ENCODE measurements at regions not wholly inside any gene's neighbourhood (a gene's known extent, or its start where the extent isn't known, plus 50 kb on each side); places are given as distances from the start of the nearest gene placed in this dataset.
A peak's percentile ranks its signal among the peaks of the same experiment; 100 is the strongest.

DNA sequence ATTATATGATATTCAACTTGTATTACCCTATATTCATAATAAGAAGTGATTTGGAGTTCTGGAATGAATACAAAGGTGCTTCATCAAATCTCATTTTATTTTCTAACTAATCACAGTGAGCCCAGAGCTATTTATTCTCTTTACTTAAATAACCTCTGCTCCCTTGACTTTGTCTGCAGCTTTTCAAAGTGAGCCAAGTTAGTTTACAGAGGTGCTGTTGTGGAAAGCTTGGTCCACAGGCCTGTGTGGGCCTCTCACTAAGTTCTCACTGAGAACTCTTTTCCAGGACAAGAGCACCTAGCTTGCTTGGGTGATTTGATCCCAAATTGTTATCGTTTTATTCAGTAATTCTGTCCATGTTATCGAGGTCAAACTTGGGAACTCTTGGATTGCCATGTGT lies 319.3 kb downstream of the RFC3 start:
- H3K36me3 Mint-ChIP-seq, result no peaks in the 10 kb centered on the region
- no peaks in the 10 kb centered on the region for H3K9me3 Mint-ChIP-seq
- no peaks in the 10 kb centered on the region for H3K4me1 Mint-ChIP-seq
- no peaks in the 10 kb centered on the region for H3K27me3 Mint-ChIP-seq
- H3K4me3 Mint-ChIP-seq, result no peak overlapping the region
- H3K27ac Mint-ChIP-seq, result no peak overlapping the region

DNA sequence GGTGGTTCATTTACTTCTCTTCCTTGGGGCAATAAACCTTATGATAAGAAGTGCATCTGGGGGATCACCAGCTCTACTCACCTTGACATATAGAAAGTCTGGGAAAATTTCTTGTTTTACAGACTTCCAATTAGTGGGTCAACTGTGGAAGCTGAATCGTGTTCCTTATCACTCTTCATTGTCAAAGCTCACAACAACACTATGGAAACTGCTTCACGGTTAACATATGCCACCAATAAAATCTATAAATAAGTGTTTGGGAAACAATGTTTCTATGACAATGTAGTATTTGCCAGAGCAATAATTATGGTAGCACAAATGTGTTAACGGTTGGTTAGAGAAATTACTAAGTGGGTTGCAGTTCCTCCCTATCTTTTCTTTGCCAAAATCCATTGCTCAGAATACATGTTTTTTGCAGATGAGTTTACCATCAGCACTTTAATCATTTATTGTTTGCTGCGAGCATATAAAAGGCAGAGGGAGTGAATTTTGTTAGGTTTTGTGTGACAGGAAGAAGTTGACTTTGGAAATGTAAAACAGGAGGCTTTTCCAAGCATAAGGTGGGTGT lies 321.8 kb downstream of the RFC3 start:
- Mint-ChIP-seq H3K27ac (no peak overlapping the region), H3K4me3 (no peak overlapping the region), H3K4me1 (no peaks in the 10 kb centered on the region), H3K36me3 (no peaks in the 10 kb centered on the region), H3K9me3 (no peaks in the 10 kb centered on the region), H3K27me3 (no peaks in the 10 kb centered on the region)

DNA sequence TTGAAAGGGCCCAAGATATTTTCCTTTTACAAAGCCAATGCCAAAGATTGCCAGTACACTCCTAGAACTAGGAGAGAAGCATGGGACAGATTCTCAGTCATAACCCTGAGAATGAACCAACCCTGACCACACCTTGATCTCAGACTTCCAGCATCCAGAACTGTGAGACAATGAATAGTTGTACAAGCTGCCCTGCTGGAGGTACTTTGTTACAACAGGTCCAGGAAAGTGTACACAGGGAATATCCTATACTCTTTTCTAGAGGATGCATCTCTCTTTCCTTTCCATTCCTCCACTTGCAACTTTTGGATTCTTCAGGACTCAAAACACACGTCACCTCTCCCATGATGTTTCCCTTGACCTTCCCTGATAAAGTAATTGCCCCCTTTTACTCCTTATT lies 325.7 kb downstream of the RFC3 start:
- H3K9me3 Mint-ChIP-seq, result no peaks in the 10 kb centered on the region
- no peaks in the 10 kb centered on the region for H3K36me3 Mint-ChIP-seq
- no peaks in the 10 kb centered on the region for H3K4me1 Mint-ChIP-seq
- H3K27me3 Mint-ChIP-seq, result no peaks in the 10 kb centered on the region
- H3K27ac Mint-ChIP-seq, result no peak overlapping the region
- H3K4me3 Mint-ChIP-seq, result no peak overlapping the region

DNA sequence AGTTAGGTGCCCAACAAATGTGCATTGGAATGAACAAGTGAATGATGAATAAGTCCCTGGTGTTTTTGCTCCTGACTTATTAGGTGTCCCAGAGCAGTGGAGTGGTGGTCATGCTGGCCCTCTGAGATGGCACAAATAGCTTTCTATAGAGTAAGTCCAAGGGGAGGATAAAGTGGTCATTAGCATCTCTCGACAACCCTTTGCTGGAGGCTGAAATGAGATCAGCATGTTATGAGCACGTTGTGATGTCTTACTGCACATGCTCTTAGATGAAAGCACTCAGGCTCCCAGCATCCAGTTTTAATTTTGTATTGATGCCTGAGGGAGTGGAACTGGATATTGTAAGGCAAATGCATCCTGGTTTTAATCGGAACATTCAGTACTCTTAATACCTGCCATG lies 326.2 kb downstream of the RFC3 start:
- Mint-ChIP-seq H3K27me3 (no peaks in the 10 kb centered on the region), H3K27ac (no peak overlapping the region), H3K9me3 (no peaks in the 10 kb centered on the region), H3K36me3 (no peaks in the 10 kb centered on the region), H3K4me3 (no peak overlapping the region), H3K4me1 (no peaks in the 10 kb centered on the region)

DNA sequence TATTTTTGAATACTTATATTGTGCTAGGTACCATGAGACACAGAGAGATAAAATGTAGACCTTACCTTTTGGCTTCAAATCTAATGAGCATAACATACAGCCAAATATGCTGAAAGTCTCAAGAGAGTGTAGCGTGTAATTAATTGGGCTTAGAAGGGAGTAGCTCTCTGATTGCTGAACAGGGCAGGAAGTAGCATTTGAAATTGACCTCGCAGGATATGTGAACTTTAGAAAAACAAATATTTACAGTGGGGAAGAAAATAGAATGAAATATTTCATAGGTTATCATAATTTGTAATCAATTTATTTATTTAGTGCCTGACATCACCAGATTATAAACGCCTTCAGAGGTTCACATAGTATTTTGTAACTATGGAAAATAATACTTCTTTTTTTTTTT lies 327.1 kb downstream of the RFC3 start:
- Mint-ChIP-seq H3K4me3 (no peak overlapping the region), H3K27me3 (no peaks in the 10 kb centered on the region), H3K36me3 (no peaks in the 10 kb centered on the region), H3K27ac (no peak overlapping the region), H3K9me3 (no peaks in the 10 kb centered on the region), H3K4me1 (no peaks in the 10 kb centered on the region)

DNA sequence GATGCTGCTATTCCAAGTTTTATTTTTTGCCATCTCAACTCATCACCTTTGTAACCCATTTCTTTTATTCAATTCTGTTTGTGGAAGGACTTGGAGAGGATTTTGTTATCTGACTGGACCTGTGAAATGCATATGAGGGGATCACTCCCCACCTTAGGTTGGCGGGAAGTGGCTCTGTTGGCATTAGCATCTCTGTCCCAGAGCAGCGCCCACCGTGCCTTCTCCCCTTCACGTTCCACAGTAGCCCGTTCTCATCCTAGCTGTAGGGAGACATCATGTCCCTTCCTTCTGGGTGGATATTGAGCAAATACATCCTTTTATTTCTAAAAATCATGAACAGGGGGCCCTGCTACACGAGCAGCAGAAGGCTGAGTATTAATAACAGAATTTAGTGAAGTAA lies 330.4 kb downstream of the RFC3 start:
- no peaks in the 10 kb centered on the region for H3K4me1 Mint-ChIP-seq
- no peaks in the 10 kb centered on the region for H3K27me3 Mint-ChIP-seq
- no peaks in the 10 kb centered on the region for H3K9me3 Mint-ChIP-seq
- H3K27ac Mint-ChIP-seq, result no peak overlapping the region
- H3K36me3 Mint-ChIP-seq, result no peaks in the 10 kb centered on the region
- H3K4me3 Mint-ChIP-seq, result no peak overlapping the region

DNA sequence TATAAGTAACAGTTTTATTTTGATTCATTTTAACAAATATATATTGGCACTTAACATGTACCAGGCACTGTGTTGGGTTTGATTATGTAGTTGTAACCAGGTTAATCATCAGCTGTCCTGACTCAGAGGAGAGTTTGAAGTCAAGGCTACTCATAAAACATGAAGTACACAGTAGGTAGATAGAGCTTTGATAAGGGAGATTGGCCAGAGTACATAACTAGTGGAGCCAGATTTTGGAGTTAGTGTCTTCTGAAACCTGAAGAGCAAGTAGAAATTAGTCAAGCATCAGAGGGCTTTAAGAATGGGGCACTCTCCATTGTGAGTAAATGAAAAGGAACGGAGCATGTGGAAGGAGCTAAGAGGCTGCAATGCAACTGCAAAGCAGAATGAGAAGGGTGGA lies 333.9 kb downstream of the RFC3 start:
- Mint-ChIP-seq H3K9me3 (no peaks in the 10 kb centered on the region), H3K27me3 (peaks cover 4% of the 10 kb centered on the region), H3K4me1 (peaks cover 4% of the 10 kb centered on the region), H3K27ac (no peak overlapping the region), H3K36me3 (no peaks in the 10 kb centered on the region), H3K4me3 (no peak overlapping the region)

DNA sequence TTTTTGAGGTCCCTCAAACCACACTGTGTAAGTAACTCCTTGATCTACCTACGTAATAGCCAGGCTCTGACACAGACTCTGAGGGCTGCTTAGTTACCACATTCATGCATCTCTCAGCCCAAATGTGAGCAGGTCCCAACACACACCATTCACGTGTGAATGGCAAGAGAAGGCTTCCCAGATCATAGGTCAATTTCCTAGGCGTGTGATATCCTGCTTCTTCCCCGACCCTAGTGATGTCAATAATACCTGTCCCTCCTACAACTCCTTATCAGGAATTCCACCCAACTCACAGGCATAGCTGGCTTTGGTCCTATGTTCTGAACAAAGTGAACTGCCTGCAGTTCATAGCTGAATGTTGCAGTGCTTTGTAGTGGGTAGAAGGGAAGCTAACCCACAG lies 334.5 kb downstream of the RFC3 start:
- H3K27ac Mint-ChIP-seq, result no peak overlapping the region
- peaks cover 6% of the 10 kb centered on the region for H3K27me3 Mint-ChIP-seq
- no peaks in the 10 kb centered on the region for H3K36me3 Mint-ChIP-seq
- H3K9me3 Mint-ChIP-seq, result no peaks in the 10 kb centered on the region
- H3K4me3 Mint-ChIP-seq, result no peak overlapping the region
- peaks cover 5% of the 10 kb centered on the region for H3K4me1 Mint-ChIP-seq

DNA sequence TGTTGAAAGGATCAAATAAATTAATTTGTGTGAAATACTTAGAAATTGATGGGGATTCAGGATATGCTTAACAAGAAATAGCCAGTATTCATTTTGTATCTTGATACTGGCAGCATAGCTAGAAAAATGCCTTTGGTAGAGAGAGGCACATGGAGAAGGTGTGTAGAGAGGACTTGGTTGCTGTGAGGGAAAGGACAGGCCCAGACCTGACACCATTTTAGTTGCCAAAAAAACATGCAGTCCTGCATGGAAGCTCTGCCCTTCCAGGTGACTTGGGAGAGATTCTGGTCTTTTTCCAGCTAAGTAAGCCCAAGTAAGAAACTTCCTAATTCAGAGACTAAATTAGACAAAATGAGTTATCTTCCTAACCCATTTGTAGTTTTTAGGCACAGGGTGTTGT lies 335.0 kb downstream of the RFC3 start:
- Mint-ChIP-seq H3K4me1 (peaks cover 5% of the 10 kb centered on the region), H3K36me3 (no peaks in the 10 kb centered on the region), H3K9me3 (no peaks in the 10 kb centered on the region), H3K4me3 (no peak overlapping the region), H3K27ac (no peak overlapping the region), H3K27me3 (peaks cover 6% of the 10 kb centered on the region)

DNA sequence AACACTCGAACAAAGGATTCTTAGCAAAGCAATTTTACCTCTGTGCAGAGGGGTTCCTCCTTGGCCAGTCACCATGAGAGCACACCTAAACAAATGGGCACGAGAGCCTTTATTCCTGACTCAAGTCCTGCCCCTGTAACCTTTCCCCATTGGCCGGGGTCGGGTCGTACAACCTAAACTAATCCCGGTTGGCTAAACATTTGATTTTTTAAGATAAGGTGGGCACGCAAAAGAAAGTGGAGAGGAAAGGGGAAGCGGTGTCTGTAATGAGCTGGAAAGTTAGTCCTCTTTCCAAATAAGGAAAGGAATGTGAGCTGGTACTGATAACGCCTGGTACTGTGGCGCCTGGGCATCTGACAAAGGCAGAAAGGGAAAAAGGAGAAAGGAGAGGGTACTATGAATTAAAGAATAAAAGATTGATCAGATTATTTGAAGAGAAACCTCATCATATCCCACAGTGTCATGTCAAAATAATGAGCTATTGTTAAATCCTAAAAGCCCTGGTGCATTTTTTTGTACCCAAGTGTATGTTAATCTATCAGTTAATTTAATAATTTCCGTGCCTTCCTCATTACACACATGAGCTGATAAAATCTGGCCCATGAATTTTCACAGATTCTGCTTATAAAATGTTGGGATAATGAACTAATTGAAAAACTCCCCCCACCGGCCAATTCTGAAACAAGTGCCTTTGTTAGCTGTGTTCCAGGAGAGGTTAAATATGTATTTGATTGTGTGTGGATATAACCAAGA lies 335.7 kb downstream of the RFC3 start:
- Mint-ChIP-seq H3K27ac (no peak overlapping the region), H3K4me3 (no peak overlapping the region), H3K4me1 (peaks cover 5% of the 10 kb centered on the region), H3K36me3 (no peaks in the 10 kb centered on the region), H3K9me3 (no peaks in the 10 kb centered on the region), H3K27me3 (peaks cover 6% of the 10 kb centered on the region)

DNA sequence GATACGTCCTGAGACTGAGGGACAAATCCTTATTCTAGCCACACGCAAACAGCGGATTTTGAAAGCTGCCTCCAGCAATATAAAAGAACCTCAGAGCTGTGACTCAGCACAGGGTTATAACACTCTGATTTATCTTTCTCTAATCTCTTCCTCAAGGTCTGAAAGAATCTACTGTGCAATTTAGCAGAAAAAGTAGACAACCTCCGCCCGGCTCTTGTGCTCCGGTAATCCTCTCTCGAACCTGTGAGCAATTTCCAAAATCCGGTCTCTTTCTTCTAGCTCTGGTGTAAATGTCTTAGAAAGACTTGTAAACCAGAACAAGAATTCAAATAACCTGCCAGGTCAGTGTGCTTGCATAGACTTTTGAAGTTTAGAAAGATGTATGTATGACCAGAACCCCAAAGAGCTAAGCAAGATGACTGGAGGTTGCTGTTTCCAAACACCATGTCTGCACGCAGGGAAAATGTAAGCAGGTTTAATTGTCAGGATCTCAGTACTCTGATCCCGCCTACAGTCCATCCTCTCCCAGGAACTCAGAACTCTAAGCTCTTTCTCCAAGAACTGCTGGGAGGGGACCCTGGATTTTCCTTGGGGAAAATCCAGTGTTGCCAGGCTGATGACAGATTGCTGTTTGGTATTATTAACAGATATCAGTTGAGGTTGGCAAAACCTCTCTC lies 338.1 kb downstream of the RFC3 start:
- Mint-ChIP-seq H3K9me3 (no peaks in the 10 kb centered on the region), H3K4me1 (peaks cover 5% of the 10 kb centered on the region), H3K36me3 (no peaks in the 10 kb centered on the region), H3K27me3 (peaks cover 13% of the 10 kb centered on the region), H3K27ac (no peak overlapping the region), H3K4me3 (no peak overlapping the region)

DNA sequence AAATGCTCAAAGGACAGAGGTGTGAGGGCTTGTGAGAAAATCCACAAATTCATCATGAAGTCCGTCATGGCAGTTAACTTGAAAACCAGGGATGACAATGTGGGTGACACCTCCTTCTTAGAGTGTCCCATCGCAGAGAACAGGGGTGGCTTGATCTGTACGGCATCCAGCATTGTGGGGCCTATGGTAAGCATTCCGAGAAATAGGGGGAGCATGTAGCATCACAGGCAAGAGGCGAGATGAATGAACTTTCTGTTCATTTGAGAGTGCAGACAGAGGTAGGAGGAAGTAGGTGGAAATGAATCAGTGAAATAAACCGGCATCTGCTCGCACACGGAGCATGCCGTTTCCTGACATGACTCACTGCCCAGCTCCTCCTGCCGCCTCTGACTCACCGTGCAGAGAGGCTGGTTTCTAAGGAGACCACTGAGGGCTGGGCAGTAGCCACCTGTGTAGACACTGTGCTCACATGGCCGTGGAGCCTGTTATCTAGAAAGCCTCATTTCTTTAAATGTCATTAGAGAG lies 339.0 kb downstream of the RFC3 start:
- Mint-ChIP-seq H3K9me3 (no peaks in the 10 kb centered on the region), H3K27me3 (peaks cover 13% of the 10 kb centered on the region), H3K4me1 (peaks cover 5% of the 10 kb centered on the region), H3K27ac (no peak overlapping the region), H3K36me3 (no peaks in the 10 kb centered on the region), H3K4me3 (peak overlapping the region; percentile 19)

DNA sequence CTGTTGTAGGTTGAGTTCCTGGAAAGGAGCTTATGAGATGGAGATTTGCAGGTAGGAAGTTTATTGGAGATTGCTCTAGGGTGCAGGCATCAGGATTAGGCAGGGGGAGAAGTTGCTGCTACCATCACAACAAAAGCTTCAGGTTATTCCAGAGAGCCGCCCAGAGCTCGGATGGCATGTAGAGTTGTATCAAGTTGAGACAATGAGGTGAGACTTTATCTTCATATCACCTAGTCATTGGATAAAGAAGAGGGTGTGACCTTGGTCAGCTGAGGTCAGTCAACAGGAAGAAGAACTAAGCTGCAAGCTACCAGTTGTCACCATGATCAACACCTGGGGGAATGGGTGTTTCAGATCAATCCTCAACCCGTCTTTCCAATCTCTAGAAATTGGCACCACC lies 342.0 kb downstream of the RFC3 start:
- Mint-ChIP-seq H3K27me3 (peaks cover 13% of the 10 kb centered on the region), H3K4me3 (no peak overlapping the region), H3K27ac (no peak overlapping the region), H3K36me3 (no peaks in the 10 kb centered on the region), H3K9me3 (no peaks in the 10 kb centered on the region), H3K4me1 (peaks cover 5% of the 10 kb centered on the region)

DNA sequence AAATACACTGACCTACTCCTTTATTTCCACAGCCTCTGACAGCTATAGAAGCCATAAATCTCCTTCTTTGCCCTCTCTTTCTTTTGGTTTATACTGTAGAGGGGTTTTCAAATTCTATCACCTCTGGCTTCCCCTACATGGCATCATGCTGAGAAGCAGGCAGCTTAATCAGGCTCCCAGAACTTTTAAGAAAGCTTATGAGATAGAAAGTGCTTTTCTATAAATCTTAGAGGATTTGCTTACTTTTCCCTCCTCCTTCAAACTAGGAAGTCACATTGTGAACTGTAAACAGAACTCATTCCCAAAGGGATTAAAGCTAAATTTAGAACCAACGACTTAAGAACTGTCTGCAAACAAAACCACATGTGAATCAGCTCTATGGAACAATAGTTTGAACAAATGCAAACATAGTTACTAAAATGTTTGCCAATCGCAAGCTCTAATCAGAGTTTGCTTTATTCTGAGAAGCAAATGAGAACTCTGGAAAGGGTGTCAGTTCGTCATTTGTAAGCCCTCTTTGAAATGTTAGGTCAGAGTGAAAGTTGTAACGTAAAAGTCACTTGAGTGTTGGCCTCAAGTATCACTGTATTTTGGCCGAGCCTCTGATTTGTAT lies 344.1 kb downstream of the RFC3 start:
- Mint-ChIP-seq H3K27me3 (peaks cover 9% of the 10 kb centered on the region), H3K4me1 (no peaks in the 10 kb centered on the region), H3K9me3 (no peaks in the 10 kb centered on the region), H3K36me3 (no peaks in the 10 kb centered on the region), H3K27ac (no peak overlapping the region), H3K4me3 (no peak overlapping the region)

DNA sequence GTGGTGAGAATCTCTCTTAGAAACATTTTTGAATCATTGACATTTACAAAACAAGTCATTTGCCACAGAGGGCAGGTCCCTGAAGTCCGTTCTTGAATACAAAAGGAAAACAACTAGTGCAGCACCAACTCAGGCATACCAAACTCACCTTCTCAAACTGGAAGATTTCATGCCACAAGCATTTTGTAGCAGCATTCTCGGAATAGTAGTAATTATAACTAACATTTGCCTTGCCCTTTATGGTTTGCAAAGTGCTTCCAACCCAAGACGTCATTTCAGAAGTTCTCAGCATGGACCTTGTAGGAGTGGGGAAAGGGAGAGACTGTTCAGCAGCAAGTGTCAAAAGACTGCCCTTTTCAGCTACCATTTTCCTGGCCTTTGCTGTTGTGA lies 344.6 kb downstream of the RFC3 start:
- no peaks in the 10 kb centered on the region for H3K4me1 Mint-ChIP-seq

DNA sequence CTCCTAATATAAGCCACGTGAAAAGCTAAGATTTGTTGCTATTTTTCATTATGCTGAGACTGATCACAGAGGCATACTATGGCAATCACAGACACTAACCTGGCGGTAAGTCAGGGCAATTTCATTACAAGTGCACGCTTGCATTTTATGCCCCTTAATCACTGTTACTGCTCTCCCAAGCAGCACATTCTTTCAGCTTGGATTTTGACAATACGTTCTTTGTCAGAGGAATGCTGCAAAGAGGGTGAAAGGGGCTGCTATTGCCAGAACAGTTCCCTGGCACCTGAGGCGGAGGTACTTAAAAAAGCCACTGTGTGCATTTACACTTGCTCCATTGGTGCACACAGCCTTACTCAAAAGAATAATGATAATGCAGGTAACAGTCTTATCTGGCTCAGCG lies 346.6 kb downstream of the RFC3 start:
- Mint-ChIP-seq H3K9me3 (no peaks in the 10 kb centered on the region), H3K27me3 (peaks cover 3% of the 10 kb centered on the region), H3K4me3 (no peak overlapping the region), H3K4me1 (no peaks in the 10 kb centered on the region), H3K36me3 (no peaks in the 10 kb centered on the region), H3K27ac (no peak overlapping the region)

More for the DNA sequence above, 344.6 kb downstream of the RFC3 start:
- Mint-ChIP-seq H3K9me3 (no peaks in the 10 kb centered on the region), H3K27ac (no peak overlapping the region), H3K4me3 (no peak overlapping the region), H3K27me3 (peaks cover 7% of the 10 kb centered on the region), H3K36me3 (no peaks in the 10 kb centered on the region)
